Adipocyte (in vitro differentiated cells): ENCODE measurements at regions not wholly inside any gene's neighbourhood (a gene's known extent, or its start where the extent isn't known, plus 50 kb on each side); places are given as distances from the start of the nearest gene placed in this dataset.

Experiments used
- DNase-seq: peaks from one replicate; pipeline ENCODE4 v3.0.0-alpha.2; 2015; ENCODE audit warnings: low read depth
- H3K27me3 ChIP-seq: replicated peaks from 2 replicates; pipeline ENCODE4 v1.7.0; 2013; ENCODE audit warnings: mild to moderate bottlenecking, low read length, moderate library complexity; ENCODE audit not compliant: control insufficient read depth, insufficient read depth
- H3K36me3 ChIP-seq: 2 replicates; pipeline ENCODE4 v1.7.0; 2013; ENCODE audit warnings: low read length, mild to moderate bottlenecking, moderate library complexity; ENCODE audit not compliant: control insufficient read depth, insufficient read depth, severe bottlenecking
- H3K4me1 ChIP-seq: 2 replicates; pipeline ENCODE4 v1.7.0; 2013; ENCODE audit warnings: mild to moderate bottlenecking, low read length, moderate library complexity; ENCODE audit not compliant: control insufficient read depth, insufficient read depth
- H3K4me3 ChIP-seq: 2 replicates; pipeline ENCODE4 v1.7.0; 2013; ENCODE audit warnings: mild to moderate bottlenecking, low read length, moderate library complexity
- H3K9ac ChIP-seq: 2 replicates; pipeline ENCODE4 v1.7.0; 2013; ENCODE audit warnings: mild to moderate bottlenecking, low read length, moderate library complexity
- H3K9me3 ChIP-seq: 2 replicates; pipeline ENCODE4 v1.7.0; 2013; ENCODE audit warnings: mild to moderate bottlenecking, low read length, moderate library complexity; ENCODE audit not compliant: control insufficient read depth

- no peak for DNase-seq
- peaks cover 19% of the 10 kb centered on the region for H3K27me3 ChIP-seq
- peaks cover 9% of the 10 kb centered on the region for H3K4me1 ChIP-seq
- no peaks in the 10 kb centered on the region for H3K36me3 ChIP-seq
- no peak overlapping the region for H3K9ac ChIP-seq
- no peak overlapping the region for H3K4me3 ChIP-seq
- no peaks in the 10 kb centered on the region for H3K9me3 ChIP-seq
Observed at GRCh38 chr1:10906866-10907519, 105.5 kb upstream of the TARDBP start.

GRCh38 chr1:10908266-10908665 is 104.2 kb upstream of the TARDBP start:
- H3K36me3 ChIP-seq, result no peaks in the 10 kb centered on the region
- H3K9ac ChIP-seq, result no peak overlapping the region
- H3K4me3 ChIP-seq, result no peak overlapping the region
- peaks cover 2% of the 10 kb centered on the region for H3K9me3 ChIP-seq
- H3K4me1 ChIP-seq, result peaks cover 9% of the 10 kb centered on the region
- DNase-seq, result no peak
- H3K27me3 ChIP-seq, result peaks cover 26% of the 10 kb centered on the region

- Histone ChIP-seq H3K9me3 (peaks cover 8% of the 10 kb centered on the region), H3K4me3 (no peak overlapping the region), H3K9ac (no peak overlapping the region), H3K4me1 (peaks cover 4% of the 10 kb centered on the region), H3K27me3 (peaks cover 40% of the 10 kb centered on the region), H3K36me3 (no peaks in the 10 kb centered on the region)
- DNase-seq, result peak; percentile 28
Observed at GRCh38 chr1:10909697-10910680, 102.5 kb upstream of the TARDBP start.

GRCh38 chr1:10910681-10911489 is 101.6 kb upstream of the TARDBP start:
- H3K9me3 ChIP-seq, result peaks cover 8% of the 10 kb centered on the region
- no peak overlapping the region for H3K9ac ChIP-seq
- H3K36me3 ChIP-seq, result no peaks in the 10 kb centered on the region
- no peaks in the 10 kb centered on the region for H3K4me1 ChIP-seq
- peak; percentile 49 for DNase-seq
- H3K27me3 ChIP-seq, result peaks cover 44% of the 10 kb centered on the region
- H3K4me3 ChIP-seq, result no peak overlapping the region

GRCh38 chr1:10911490-10912166 is 100.8 kb upstream of the TARDBP start:
- no peak overlapping the region for H3K4me3 ChIP-seq
- no peaks in the 10 kb centered on the region for H3K4me1 ChIP-seq
- no peak for DNase-seq
- no peak overlapping the region for H3K9ac ChIP-seq
- H3K9me3 ChIP-seq, result peaks cover 8% of the 10 kb centered on the region
- no peaks in the 10 kb centered on the region for H3K36me3 ChIP-seq
- H3K27me3 ChIP-seq, result peaks cover 50% of the 10 kb centered on the region

- H3K36me3 ChIP-seq, result no peaks in the 10 kb centered on the region
- peaks cover 51% of the 10 kb centered on the region for H3K27me3 ChIP-seq
- H3K9me3 ChIP-seq, result peaks cover 8% of the 10 kb centered on the region
- no peak for DNase-seq
- H3K4me3 ChIP-seq, result no peak overlapping the region
- H3K4me1 ChIP-seq, result no peaks in the 10 kb centered on the region
- no peak overlapping the region for H3K9ac ChIP-seq
Observed at GRCh38 chr1:10912441-10912840, 100.0 kb upstream of the TARDBP start.

GRCh38 chr1:10914056-10914455 is 98.4 kb upstream of the TARDBP start:
- no peaks in the 10 kb centered on the region for H3K36me3 ChIP-seq
- DNase-seq, result no peak
- H3K27me3 ChIP-seq, result peaks cover 59% of the 10 kb centered on the region
- H3K4me3 ChIP-seq, result no peak overlapping the region
- H3K4me1 ChIP-seq, result no peaks in the 10 kb centered on the region
- no peak overlapping the region for H3K9ac ChIP-seq
- H3K9me3 ChIP-seq, result peaks cover 8% of the 10 kb centered on the region

- no peak overlapping the region for H3K9ac ChIP-seq
- no peaks in the 10 kb centered on the region for H3K36me3 ChIP-seq
- peaks cover 8% of the 10 kb centered on the region for H3K9me3 ChIP-seq
- no peaks in the 10 kb centered on the region for H3K4me1 ChIP-seq
- H3K27me3 ChIP-seq, result peaks cover 63% of the 10 kb centered on the region
- no peak for DNase-seq
- H3K4me3 ChIP-seq, result no peak overlapping the region
Observed at GRCh38 chr1:10915594-10915993, 96.9 kb upstream of the TARDBP start.

GRCh38 chr1:10916311-10916710 is 96.1 kb upstream of the TARDBP start:
- no peaks in the 10 kb centered on the region for H3K36me3 ChIP-seq
- H3K27me3 ChIP-seq, result peaks cover 65% of the 10 kb centered on the region
- H3K9ac ChIP-seq, result no peak overlapping the region
- H3K9me3 ChIP-seq, result peaks cover 8% of the 10 kb centered on the region
- no peaks in the 10 kb centered on the region for H3K4me1 ChIP-seq
- no peak overlapping the region for H3K4me3 ChIP-seq
- DNase-seq, result no peak

GRCh38 chr1:10916991-10917390 is 95.5 kb upstream of the TARDBP start:
- peaks cover 59% of the 10 kb centered on the region for H3K27me3 ChIP-seq
- no peak overlapping the region for H3K4me3 ChIP-seq

More at GRCh38 chr1:10916991-10917390, 95.5 kb upstream of the TARDBP start:
- Histone ChIP-seq H3K9me3 (peaks cover 8% of the 10 kb centered on the region), H3K36me3 (no peaks in the 10 kb centered on the region), H3K4me1 (no peaks in the 10 kb centered on the region), H3K9ac (no peak overlapping the region)
- DNase-seq, result no peak
